ELF-1 (cell line): ENCODE measurements at regions not wholly inside any gene's neighbourhood (a gene's known extent, or its start where the extent isn't known, plus 50 kb on each side); places are given as distances from the start of the nearest gene placed in this dataset.
A peak's percentile ranks its signal among the peaks of the same experiment; 100 is the strongest.

Source experiments
- DNase-seq: peaks from one replicate; pipeline ENCODE4 v3.0.0-alpha.2; 2016; ENCODE audit warnings: low read depth, low spot score

GRCh38 chr7:46143949-46144917 is 223.2 kb upstream of the IGFBP3 start:
- DNase-seq = no peak

GRCh38 chr7:46143421-46143820 is 222.3 kb upstream of the IGFBP3 start:
- no peak for DNase-seq

- DNase-seq = no peak
Measured at GRCh38 chr7:46139079-46139478, 218.0 kb upstream of the IGFBP3 start.

GRCh38 chr7:46137725-46138124 is 216.7 kb upstream of the IGFBP3 start:
- DNase-seq = no peak

DNA sequence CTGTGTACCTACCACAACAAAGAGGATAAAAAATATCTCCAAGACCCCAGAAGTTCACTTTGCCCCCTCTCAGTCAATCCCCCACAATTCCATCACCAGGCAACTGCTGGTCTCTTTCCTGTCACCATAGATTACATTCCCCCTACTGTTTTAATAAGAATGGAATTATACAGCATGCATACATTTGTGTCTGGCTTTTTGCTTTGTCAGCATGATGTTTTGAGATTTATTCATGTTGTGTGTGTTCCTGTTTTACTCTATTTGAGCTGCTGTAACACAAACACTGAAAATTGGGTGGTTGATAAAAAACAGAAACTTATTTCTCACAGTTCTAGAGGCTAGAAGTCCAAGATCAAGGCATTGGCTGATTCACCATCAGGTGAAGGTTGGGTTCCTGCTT is 214.5 kb upstream of the IGFBP3 start:
- DNase-seq = no peak

GRCh38 chr7:46134795-46135194 is 213.7 kb upstream of the IGFBP3 start:
- DNase-seq = no peak

DNA sequence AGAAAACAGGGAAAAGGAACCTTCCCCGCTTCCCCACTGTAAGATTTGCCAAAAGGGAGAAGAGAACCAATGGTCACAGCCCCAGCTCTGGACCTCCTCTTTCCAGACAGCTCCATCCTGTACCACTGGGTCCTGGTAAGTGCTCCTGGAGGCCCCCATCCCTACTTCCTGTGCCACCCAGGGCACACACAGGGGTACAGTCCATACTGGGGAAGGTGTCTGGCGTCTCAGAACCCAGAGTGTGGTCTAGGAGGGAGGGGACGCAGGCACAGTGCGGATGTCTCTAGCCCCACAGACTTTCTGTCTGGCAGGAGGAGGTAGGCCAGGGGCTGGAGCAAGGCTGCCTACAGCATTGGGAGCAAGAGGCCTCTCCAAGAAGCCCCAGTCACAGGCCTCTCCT is 213.3 kb upstream of the IGFBP3 start:
- no peak for DNase-seq

- DNase-seq = no peak
Measured at GRCh38 chr7:46133751-46134150, 212.7 kb upstream of the IGFBP3 start.

DNA sequence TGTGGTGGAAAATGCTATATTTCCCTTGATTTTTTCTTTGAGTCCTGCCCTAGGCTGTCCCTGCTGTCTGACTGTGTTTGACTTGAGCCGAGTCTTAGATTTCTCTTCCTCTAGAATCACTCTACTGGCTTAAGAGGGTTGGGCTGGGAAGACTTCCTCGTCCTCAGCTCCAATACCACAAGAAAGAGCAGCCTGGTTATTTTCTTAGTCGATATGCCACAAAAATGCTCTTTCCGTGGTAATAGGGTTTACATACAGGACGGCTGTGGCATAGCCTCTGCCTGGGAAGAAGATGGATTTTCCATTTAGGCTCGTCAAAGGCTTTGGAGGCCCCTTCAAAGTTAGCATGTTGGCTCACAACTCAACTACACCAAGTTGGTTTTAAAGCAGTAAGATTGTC is 212.0 kb upstream of the IGFBP3 start:
- DNase-seq = no peak

- peak; percentile 48 for DNase-seq
Measured at GRCh38 chr7:46131916-46132795, 211.1 kb upstream of the IGFBP3 start.

GRCh38 chr7:46129831-46130230 is 208.8 kb upstream of the IGFBP3 start:
- no peak for DNase-seq

GRCh38 chr7:46127814-46128213 is 206.7 kb upstream of the IGFBP3 start:
- no peak for DNase-seq

GRCh38 chr7:46126675-46127300 is 205.7 kb upstream of the IGFBP3 start:
- DNase-seq = no peak

- DNase-seq = no peak
Measured at GRCh38 chr7:46123756-46124343, 202.8 kb upstream of the IGFBP3 start.

GRCh38 chr7:46115410-46115809 is 194.3 kb upstream of the IGFBP3 start:
- DNase-seq = no peak

DNA sequence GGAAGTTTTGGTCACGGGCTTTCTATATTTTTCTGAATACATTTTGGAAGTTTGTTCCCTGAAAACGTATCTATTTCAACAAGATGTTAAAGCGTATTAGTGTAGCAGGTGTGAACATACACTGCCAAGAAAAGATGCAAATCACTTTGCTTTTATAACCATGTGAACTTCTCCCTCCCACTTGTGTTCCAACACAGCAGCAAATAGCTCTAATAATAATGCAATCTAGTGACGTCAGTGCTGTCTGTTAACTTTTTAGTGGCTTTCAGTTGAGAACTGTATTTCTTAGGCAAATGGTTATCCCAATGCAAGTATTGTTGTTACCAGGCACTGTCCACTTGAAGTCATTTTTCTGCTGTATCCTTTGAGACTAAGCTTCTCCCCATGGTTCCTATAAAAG is 188.4 kb upstream of the IGFBP3 start:
- no peak for DNase-seq

- no peak for DNase-seq
Measured at GRCh38 chr7:46108272-46108671, 187.2 kb upstream of the IGFBP3 start.

DNA sequence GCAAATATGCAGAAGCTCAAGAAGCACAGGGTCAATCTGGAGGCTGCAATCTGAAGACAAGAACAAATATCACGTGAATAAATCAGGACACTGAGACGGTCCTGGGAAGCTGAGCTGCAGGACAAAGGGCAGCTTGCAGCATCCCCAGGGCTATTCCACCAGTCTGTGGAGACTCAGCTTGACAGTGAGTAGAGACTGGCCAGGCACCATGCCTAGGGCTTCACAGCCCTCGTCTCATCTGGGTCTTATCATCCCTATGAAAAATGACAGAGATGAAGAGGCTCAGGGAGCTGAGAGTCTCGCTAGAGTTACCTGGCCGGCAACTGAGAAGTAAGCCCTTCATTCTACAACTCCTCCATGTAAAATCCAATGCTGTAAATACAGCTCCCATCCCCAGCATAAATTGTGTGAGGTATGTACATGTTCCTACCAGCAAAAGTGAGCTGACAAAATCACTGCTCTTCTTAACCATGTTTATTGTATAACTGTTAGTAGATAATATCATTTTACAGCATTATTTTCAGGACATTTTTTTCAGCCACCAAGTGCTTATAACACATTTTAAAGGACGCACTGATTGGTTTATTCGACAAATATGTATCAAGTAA is 186.6 kb upstream of the IGFBP3 start:
- peak; percentile 8 for DNase-seq

GRCh38 chr7:46100521-46100920 is 179.4 kb upstream of the IGFBP3 start:
- DNase-seq = no peak

- DNase-seq = no peak
Measured at GRCh38 chr7:46099076-46099475, 178.0 kb upstream of the IGFBP3 start.

GRCh38 chr7:46091071-46091470 is 170.0 kb upstream of the IGFBP3 start:
- DNase-seq = no peak
